SK-N-SH (cell line): ENCODE measurements at regions not wholly inside any gene's neighbourhood (a gene's known extent, or its start where the extent isn't known, plus 50 kb on each side); places are given as distances from the start of the nearest gene placed in this dataset.

Source experiments
- CTCF ChIA-PET: fragments of 300-600, 350-600 bp; formaldehyde crosslinking; extraction: SDS; loops from one replicate; lab custom pipeline; 2021; lab: Yijun Ruan, JAX
- POLR2A ChIA-PET: fragments of 350-600 bp; sonication (Branson Sonifier 250); formaldehyde crosslinking; extraction: SDS; loops from one replicate; lab custom pipeline; 2020; ENCODE audit warnings: antibody characterized with exemption, inconsistent platforms; lab: Yijun Ruan, JAX
- DNase-seq: peaks from one replicate; pipeline ENCODE4 v3.0.0; 2012
- H2AFZ ChIP-seq: fragments of 200-600 bp; sonication (generic); 2 replicates; pipeline ENCODE4 v1.8.1; 2016; ENCODE audit warnings: antibody characterized with exemption, mild to moderate bottlenecking, low read depth
- H3F3A ChIP-seq: fragments of 200-600 bp; sonication (generic); replicated peaks from 2 replicates; pipeline ENCODE3; 2016; ENCODE audit warnings: antibody characterized with exemption, mild to moderate bottlenecking; ENCODE audit not compliant: insufficient read depth
- H3K27ac ChIP-seq, 2 experiments: fragments of 200-500 bp in 1 of 2; fragments of 200-600 bp in 1 of 2; sonication (Bioruptor generic) in 1 of 2; sonication (generic), shearing (Covaris generic) in 1 of 2; 2 replicates each; pipeline versions ENCODE4 v1.5.1 to v1.6.1; 2014 to 2016; ENCODE audit warnings: low read depth in 2 of 2, inconsistent platforms in 1 of 2, low read length in 1 of 2, mild to moderate bottlenecking in 1 of 2, mixed read lengths in 1 of 2
- H3K27me3 ChIP-seq: fragments of 200-600 bp; sonication (generic), shearing (Covaris generic); 2 replicates; pipeline ENCODE4 v1.6.1; 2016; ENCODE audit warnings: mixed run types; ENCODE audit not compliant: insufficient read depth
- H3K36me3 ChIP-seq, 2 experiments: fragments of 200-500 bp in 1 of 2; fragments of 200-600 bp in 1 of 2; sonication (Bioruptor generic) in 1 of 2; sonication (generic) in 1 of 2; replicated peaks in 1 of 2; 2 replicates each; pipeline versions ENCODE3 to v1.5.1; 2014 to 2016; ENCODE audit warnings: low read length in 1 of 2, mild to moderate bottlenecking in 1 of 2; ENCODE audit not compliant: insufficient read depth in 2 of 2, control insufficient read depth in 1 of 2
- H3K4me1 ChIP-seq, 2 experiments: fragments of 200-500 bp in 1 of 2; fragments of 200-600 bp in 1 of 2; sonication (Bioruptor generic) in 1 of 2; sonication (generic), shearing (Covaris generic) in 1 of 2; 2 replicates each; pipeline versions ENCODE4 v1.5.1 to v1.6.1; 2014 to 2016; ENCODE audit warnings: low read depth in 1 of 2, low read length in 1 of 2, mixed run types in 1 of 2; ENCODE audit not compliant: insufficient read depth in 2 of 2, control insufficient read depth in 1 of 2
- H3K4me2 ChIP-seq: fragments of 200-600 bp; sonication (generic), shearing (Covaris generic); 2 replicates; pipeline ENCODE4 v1.6.1; 2017; ENCODE audit warnings: mixed run types
- H3K4me3 ChIP-seq, 2 experiments: fragments of 200-500 bp in 1 of 2; fragments of 200-600 bp in 1 of 2; sonication (Bioruptor generic) in 1 of 2; sonication (generic), shearing (Covaris generic) in 1 of 2; 2 replicates each; pipeline versions ENCODE4 v1.5.1 to v1.8.1; 2014 to 2016; ENCODE audit warnings: low read depth in 2 of 2, inconsistent platforms in 1 of 2, low read length in 1 of 2, mild to moderate bottlenecking in 1 of 2, mixed read lengths in 1 of 2, moderate library complexity in 1 of 2
- H3K79me2 ChIP-seq: fragments of 200-600 bp; sonication (generic); 2 replicates; pipeline ENCODE4 v1.8.1; 2017; ENCODE audit warnings: mild to moderate bottlenecking; ENCODE audit not compliant: insufficient read depth
- H3K9ac ChIP-seq: fragments of 200-600 bp; sonication (generic); 2 replicates; pipeline ENCODE4 v1.6.1; 2017; ENCODE audit warnings: mixed run types
- H3K9me2 ChIP-seq: fragments of 200-600 bp; sonication (generic); 2 replicates; pipeline ENCODE4 v1.6.1; 2017; ENCODE audit warnings: mixed run types
- H3K9me3 ChIP-seq: fragments of 200-600 bp; sonication (generic); 2 replicates; pipeline ENCODE4 v1.6.1; 2017; ENCODE audit warnings: mixed run types, mild to moderate bottlenecking, moderate library complexity
- H4K20me1 ChIP-seq: fragments of 200-600 bp; sonication (generic); 2 replicates; pipeline ENCODE4 v1.6.1; 2017; ENCODE audit warnings: mild to moderate bottlenecking, mixed run types; ENCODE audit not compliant: insufficient read depth
- CHD2 ChIP-seq: fragments of 150-350 bp; IDR thresholded peaks from 2 replicates; pipeline ENCODE4 v1.6.1; 2018; ENCODE audit warnings: low read length; ENCODE audit not compliant: partially characterized antibody
- ELF1 ChIP-seq: IDR thresholded peaks from 2 replicates; pipeline ENCODE4 v1.4.0; 2012
- EP300 ChIP-seq, 2 experiments: IDR thresholded peaks; 2 replicates each; pipeline versions ENCODE4 v1.4.0 to v1.6.1; 2012; ENCODE audit warnings: borderline replicate concordance in 1 of 2, low read depth in 1 of 2, low read length in 1 of 2
- EZH2phosphoT487 ChIP-seq: fragments of 200-600 bp; sonication (generic); IDR thresholded peaks from 2 replicates; pipeline ENCODE4 v1.6.1; 2017; ENCODE audit warnings: low read depth, mixed run types, mild to moderate bottlenecking, antibody characterized with exemption, moderate library complexity, borderline replicate concordance
- FOSL2 ChIP-seq: IDR thresholded peaks from 2 replicates; pipeline ENCODE4 v1.4.0; 2012; ENCODE audit warnings: low read depth, mild to moderate bottlenecking, moderate library complexity, borderline replicate concordance
- FOXJ3 ChIP-seq: sonication (generic); formaldehyde crosslinking; IDR thresholded peaks from 2 replicates; pipeline ENCODE4 v1.5.1; 2020; ENCODE audit warnings: mild to moderate bottlenecking, missing genetic modification reagents
- NRF1 ChIP-seq: IDR thresholded peaks from 2 replicates; pipeline ENCODE4 v1.6.1; 2012; ENCODE audit warnings: low read depth, mild to moderate bottlenecking, low read length
- POLR2AphosphoS5 ChIP-seq: IDR thresholded peaks from 2 replicates; pipeline ENCODE4 v1.6.1; 2012; ENCODE audit warnings: low read depth, low read length
- RCOR1 ChIP-seq: fragments of 150-350 bp; IDR thresholded peaks from 2 replicates; pipeline ENCODE4 v1.6.1; 2017; ENCODE audit warnings: antibody characterized with exemption, low read length
- RFX5 ChIP-seq: IDR thresholded peaks from 2 replicates; pipeline ENCODE4 v1.6.1; 2012; ENCODE audit warnings: mild to moderate bottlenecking, improper control_type of control experiment, low read length
- RXRA ChIP-seq: IDR thresholded peaks from 2 replicates; pipeline ENCODE4 v1.4.0; 2012; ENCODE audit warnings: low read depth, mild to moderate bottlenecking, borderline replicate concordance
- SMC3 ChIP-seq: IDR thresholded peaks from 2 replicates; pipeline ENCODE4 v1.6.1; 2012; ENCODE audit warnings: low read depth, low read length, improper control_type of control experiment
- TAF1 ChIP-seq: IDR thresholded peaks from 2 replicates; pipeline ENCODE4 v1.6.1; 2012; ENCODE audit warnings: low read depth, mild to moderate bottlenecking, low read length, moderate library complexity, borderline replicate concordance
- TCF12 ChIP-seq: IDR thresholded peaks from 2 replicates; pipeline ENCODE4 v1.4.0; 2012
- USF2 ChIP-seq: fragments of 150-350 bp; IDR thresholded peaks from 2 replicates; pipeline ENCODE4 v1.6.1; 2017; ENCODE audit warnings: antibody characterized with exemption, low read length, low read depth, borderline replicate concordance
- YY1 ChIP-seq: IDR thresholded peaks from 2 replicates; pipeline ENCODE4 v1.4.0; 2012; ENCODE audit warnings: low read depth, mild to moderate bottlenecking
- WGBS: methylation state at CpG from one replicate; pipeline ENCODE4 v1.1.6; 2017; ENCODE audit warnings: low lambda C conversion rate; 5-methylcytosine and 5-hydroxymethylcytosine counted together
- TF ChIP-seq, protein P1 (sequence below): fragments of 200-600 bp; sonication (generic); IDR thresholded peaks from 2 replicates; pipeline ENCODE4 v1.6.1; 2017; ENCODE audit warnings: antibody characterized with exemption, mild to moderate bottlenecking, moderate library complexity
- TF ChIP-seq, protein P2 (sequence below): IDR thresholded peaks from 2 replicates; pipeline ENCODE4; 2012
- TF ChIP-seq, protein P3 (sequence below): IDR thresholded peaks from 2 replicates; pipeline ENCODE4 v1.4.0; 2012; ENCODE audit warnings: low read depth, borderline replicate concordance

GRCh38 chr3:64445944-64446300, 220.7 kb upstream of the PRICKLE2 start:
- no peaks in the 10 kb centered on the region for H3K36me3 ChIP-seq
- ChIA-PET POLR2A (no interaction called here), CTCF (interaction anchor here (1.5 to 1.9 kb wide), 3 partner anchors 9 to 38 kb away, joined by 4 to 5 read pairs (median 4); no protein-coding TSS in a partner anchor)
- no peaks in the 10 kb centered on the region for H4K20me1 ChIP-seq
- H3K27ac ChIP-seq = no peak overlapping the region
- H2AFZ ChIP-seq = peak overlapping the region; percentile 81; the same call in 1 of the 2 replicates
- no peak overlapping the region for H3K4me2 ChIP-seq
- no peaks in the 10 kb centered on the region for H3K27me3 ChIP-seq
- WGBS = 85% methylated on average over 5 of the region's 5 CpGs
- H3K79me2 ChIP-seq = no peaks in the 10 kb centered on the region
- H3K4me1 ChIP-seq = peaks cover 0 to 24% of the 10 kb centered on the region in 2 experiments; a peak in 2 of 4 replicates
- H3K4me3 ChIP-seq = peak overlapping the region in 1 of 2 experiments; percentile 73; a peak in 1 of 4 replicates
- no peaks in the 10 kb centered on the region for H3K9me3 ChIP-seq
- peaks cover 8% of the 10 kb centered on the region for H3F3A ChIP-seq
- no peak for DNase-seq
- TF ChIP-seq CHD2 (no peak), RFX5 (no peak), USF2 (no peak), TAF1 (no peak), EP300 (IDR thresholded peaks at IDR 0.05; ENCODE audit: borderline replicate concordance in 1 of 2, low read depth in 1 of 2, low read length in 1 of 2) (no peak), POLR2AphosphoS5 (no peak), EZH2phosphoT487 (no peak), TCF12 (no peak), SMC3 (no peak), FOSL2 (no peak), YY1 (no peak), RCOR1 (no peak), FOXJ3 (CRISPR knock-in tag) (no peak), RXRA (no peak), ELF1 (no peak), NRF1 (no peak)
- TF ChIP-seq, protein P1, sequence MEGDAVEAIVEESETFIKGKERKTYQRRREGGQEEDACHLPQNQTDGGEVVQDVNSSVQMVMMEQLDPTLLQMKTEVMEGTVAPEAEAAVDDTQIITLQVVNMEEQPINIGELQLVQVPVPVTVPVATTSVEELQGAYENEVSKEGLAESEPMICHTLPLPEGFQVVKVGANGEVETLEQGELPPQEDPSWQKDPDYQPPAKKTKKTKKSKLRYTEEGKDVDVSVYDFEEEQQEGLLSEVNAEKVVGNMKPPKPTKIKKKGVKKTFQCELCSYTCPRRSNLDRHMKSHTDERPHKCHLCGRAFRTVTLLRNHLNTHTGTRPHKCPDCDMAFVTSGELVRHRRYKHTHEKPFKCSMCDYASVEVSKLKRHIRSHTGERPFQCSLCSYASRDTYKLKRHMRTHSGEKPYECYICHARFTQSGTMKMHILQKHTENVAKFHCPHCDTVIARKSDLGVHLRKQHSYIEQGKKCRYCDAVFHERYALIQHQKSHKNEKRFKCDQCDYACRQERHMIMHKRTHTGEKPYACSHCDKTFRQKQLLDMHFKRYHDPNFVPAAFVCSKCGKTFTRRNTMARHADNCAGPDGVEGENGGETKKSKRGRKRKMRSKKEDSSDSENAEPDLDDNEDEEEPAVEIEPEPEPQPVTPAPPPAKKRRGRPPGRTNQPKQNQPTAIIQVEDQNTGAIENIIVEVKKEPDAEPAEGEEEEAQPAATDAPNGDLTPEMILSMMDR = no peak
- TF ChIP-seq, protein P2, sequence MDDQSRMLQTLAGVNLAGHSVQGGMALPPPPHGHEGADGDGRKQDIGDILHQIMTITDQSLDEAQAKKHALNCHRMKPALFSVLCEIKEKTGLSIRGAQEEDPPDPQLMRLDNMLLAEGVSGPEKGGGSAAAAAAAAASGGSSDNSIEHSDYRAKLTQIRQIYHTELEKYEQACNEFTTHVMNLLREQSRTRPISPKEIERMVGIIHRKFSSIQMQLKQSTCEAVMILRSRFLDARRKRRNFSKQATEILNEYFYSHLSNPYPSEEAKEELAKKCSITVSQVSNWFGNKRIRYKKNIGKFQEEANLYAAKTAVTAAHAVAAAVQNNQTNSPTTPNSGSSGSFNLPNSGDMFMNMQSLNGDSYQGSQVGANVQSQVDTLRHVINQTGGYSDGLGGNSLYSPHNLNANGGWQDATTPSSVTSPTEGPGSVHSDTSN = no peak
- TF ChIP-seq, protein P3, sequence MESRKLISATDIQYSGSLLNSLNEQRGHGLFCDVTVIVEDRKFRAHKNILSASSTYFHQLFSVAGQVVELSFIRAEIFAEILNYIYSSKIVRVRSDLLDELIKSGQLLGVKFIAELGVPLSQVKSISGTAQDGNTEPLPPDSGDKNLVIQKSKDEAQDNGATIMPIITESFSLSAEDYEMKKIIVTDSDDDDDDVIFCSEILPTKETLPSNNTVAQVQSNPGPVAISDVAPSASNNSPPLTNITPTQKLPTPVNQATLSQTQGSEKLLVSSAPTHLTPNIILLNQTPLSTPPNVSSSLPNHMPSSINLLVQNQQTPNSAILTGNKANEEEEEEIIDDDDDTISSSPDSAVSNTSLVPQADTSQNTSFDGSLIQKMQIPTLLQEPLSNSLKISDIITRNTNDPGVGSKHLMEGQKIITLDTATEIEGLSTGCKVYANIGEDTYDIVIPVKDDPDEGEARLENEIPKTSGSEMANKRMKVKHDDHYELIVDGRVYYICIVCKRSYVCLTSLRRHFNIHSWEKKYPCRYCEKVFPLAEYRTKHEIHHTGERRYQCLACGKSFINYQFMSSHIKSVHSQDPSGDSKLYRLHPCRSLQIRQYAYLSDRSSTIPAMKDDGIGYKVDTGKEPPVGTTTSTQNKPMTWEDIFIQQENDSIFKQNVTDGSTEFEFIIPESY = no peak
- 0 out of 2 replicates have a peak overlapping the region, but pooled peaks have one; percentile 49 for H3K9ac ChIP-seq
- H3K9me2 ChIP-seq = no peaks in the 10 kb centered on the region
